HG03175 (cell line): ENCODE measurements at regions not wholly inside any gene's neighbourhood (a gene's known extent, or its start where the extent isn't known, plus 50 kb on each side); places are given as distances from the start of the nearest gene placed in this dataset.
"Not testable (repeated sequence)": the region's sequence is repeated elsewhere in the genome, so short reads cannot be mapped to it uniquely, and the experiment has no call there.

ENCODE experiments used
- ATAC-seq: cut with Tn5 transposase; IDR thresholded peaks from one replicate; pipeline ENCODE4 v1.9.1; 2021; ENCODE audit warnings: mild to moderate bottlenecking, moderate library complexity; ENCODE audit not compliant: unreplicated experiment

DNA sequence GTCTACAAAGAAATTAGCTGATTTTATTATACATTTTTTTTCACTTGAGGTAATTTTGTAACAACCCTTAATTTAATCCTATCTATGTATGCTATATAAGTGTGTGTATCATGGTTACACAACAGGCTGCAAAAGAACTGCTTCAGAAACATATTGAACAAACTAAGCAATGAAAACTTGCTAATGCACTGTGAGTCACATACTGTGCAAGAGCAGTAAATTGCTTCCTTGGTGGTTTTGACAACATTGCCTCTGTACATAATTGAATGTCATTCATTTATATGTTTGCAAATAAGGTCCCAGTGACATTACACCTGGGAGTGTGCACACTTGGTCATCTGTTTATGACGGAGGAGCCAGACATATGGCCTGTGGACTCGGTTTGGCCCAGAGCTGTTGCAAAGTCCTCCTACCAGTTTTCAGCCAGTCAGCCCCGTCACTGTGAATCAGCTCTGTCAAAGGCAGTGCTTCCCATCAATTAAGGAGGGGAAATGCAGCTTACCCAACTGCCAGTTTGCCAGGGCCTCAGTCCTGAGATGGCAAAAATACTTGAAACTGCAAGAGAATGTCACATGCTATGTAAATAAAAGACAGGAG is 835.0 kb downstream of the TTLL7 start:
- ATAC-seq = not testable (repeated sequence)

GRCh38 chr1:83158924-83159323 is 840.0 kb downstream of the TTLL7 start:
- ATAC-seq = not testable (repeated sequence)

DNA sequence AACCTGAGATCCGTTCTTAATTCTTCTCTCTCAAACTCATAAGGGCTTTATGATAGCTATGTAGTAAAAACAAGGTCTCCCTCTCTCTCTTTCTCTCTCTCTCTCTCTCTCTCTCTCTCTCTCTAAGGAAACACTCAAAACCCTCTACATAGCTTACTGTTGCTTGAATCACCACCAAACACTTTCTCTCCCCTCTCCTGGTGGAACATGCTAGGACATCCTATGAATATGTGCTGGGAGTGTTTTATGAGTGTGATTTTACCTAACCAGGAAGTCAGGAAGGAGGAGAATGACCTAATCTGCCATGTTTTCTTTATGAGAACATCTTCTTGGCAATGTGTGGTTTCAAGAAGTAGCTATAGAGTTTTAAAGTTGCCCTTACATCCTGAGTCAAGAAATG is 844.6 kb downstream of the TTLL7 start:
- ATAC-seq = not testable (repeated sequence)

DNA sequence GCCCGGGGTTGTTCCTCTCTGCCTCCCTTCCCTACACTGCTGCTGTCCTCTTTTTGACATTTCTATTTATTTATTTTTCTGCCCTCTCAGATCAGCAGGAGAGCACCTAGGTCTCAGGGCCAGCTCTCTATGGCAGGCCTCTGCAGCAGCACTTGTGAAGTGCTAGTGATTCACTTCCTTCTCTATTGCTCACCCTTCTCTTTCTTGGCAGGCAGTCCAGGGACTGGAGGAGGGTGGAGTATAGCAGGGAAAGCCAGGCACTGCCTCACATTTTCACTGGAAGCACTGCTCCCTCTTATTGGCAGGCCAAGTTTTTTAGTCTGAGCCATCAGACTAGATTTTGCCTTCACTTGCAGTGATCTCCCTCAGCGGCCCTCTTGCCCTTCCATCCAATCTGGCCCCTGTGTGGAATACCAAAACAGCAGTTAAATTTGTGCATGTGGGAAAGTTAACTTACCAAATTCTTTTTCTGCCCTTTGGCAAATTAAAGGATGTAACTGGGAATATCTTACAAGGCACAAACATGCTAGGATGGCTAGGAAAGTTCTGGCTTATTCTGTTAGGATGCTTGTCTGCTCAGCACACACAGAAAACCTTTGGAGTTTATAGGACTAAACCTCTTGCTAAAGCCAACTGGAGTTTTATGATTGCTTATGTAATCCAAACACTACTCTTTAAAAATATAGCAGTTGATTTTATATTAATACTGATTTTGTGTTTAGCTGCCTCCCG is 847.6 kb downstream of the TTLL7 start:
- not testable (repeated sequence) for ATAC-seq

- ATAC-seq = not testable (repeated sequence)
Measured at GRCh38 chr1:83150479-83150878, 848.5 kb downstream of the TTLL7 start.

GRCh38 chr1:83145820-83146219 is 853.1 kb downstream of the TTLL7 start:
- not testable (repeated sequence) for ATAC-seq

DNA sequence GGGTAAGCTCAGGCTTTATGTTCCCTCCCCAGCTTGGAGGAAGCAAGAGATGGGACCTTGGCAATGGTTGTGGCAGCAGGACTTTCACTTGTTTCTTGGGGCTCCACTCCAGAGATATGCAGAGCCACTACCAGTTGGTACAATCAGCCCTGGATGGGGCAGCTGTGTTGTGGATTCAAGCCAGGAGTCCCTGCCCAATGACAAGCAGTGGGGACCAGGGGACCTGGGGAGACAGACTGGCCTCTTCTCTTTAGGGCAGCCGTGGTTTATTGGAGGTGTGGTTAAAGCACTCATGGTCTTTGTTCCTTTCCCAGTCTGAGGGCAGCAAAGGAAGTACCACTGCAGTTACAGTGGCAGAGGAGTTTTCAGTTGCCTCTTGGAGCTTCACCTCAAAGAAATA is 856.1 kb downstream of the TTLL7 start:
- ATAC-seq = not testable (repeated sequence)

- ATAC-seq = not testable (repeated sequence)
Measured at GRCh38 chr1:83135524-83136157, 863.3 kb downstream of the TTLL7 start.

- not testable (repeated sequence) for ATAC-seq
Measured at GRCh38 chr1:83134322-83135014, 864.5 kb downstream of the TTLL7 start.

GRCh38 chr1:83131692-83131955 is 867.3 kb downstream of the TTLL7 start:
- ATAC-seq = no peak

DNA sequence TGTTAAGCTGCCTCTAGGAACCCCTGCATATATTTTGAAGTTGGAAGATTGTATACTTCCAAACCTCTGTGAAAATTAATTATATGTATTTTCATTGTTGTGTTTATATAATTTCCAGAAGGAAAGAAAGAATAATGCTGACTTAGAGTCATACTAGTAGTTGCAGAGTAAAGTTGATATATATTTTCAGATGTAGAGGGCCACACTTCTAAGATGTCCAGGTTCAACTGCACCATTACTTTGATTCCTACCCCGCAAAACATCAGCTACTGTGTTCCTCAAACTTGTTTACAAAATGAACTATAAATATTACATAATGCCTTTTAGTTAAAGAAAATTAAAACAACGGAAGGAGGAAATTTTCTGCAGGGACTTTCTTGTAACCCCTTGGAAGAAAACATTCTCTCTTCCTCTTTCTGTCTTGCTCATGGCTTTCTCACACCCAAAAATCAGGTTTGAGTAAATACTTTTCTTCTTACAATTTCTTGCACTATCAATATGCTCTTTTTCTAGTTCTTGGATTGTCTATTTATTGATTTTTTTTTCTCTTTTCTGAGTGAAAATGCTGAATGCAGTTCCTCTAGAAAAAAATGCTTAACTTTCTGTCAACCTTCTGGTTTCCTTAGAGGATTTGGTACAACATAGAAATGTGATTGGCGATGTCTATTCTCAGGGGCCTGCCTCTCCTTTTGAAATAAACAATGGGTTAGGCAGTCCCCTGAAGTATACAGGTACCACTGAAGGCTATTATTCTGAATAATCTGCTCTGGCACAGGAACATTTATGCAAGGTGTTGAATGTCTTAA is 867.8 kb downstream of the TTLL7 start:
- no peak for ATAC-seq

- no peak for ATAC-seq
Measured at GRCh38 chr1:83129107-83129506, 869.8 kb downstream of the TTLL7 start.

DNA sequence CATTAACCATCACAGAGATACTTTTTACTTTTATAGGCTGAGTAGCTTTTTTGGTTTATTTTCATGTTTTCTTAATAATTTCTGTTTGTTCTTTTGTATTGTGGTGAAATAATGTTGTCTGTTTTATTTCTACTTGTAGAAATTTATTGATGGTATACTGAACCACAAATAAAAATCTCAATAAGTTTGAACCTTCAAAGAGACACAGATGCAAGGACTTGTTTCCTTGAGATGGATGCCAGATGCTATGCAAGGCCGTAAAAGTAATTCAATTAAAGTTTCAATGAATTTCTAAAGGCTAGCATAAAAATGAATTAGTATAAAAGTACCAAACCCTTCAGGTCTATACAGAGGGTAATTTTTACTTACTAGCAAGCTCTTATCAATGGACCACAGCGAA is 873.5 kb downstream of the TTLL7 start:
- ATAC-seq = no peak

- ATAC-seq = no peak
Measured at GRCh38 chr1:83123019-83123418, 875.9 kb downstream of the TTLL7 start.

GRCh38 chr1:83118472-83118871 is 880.5 kb downstream of the TTLL7 start:
- no peak for ATAC-seq

DNA sequence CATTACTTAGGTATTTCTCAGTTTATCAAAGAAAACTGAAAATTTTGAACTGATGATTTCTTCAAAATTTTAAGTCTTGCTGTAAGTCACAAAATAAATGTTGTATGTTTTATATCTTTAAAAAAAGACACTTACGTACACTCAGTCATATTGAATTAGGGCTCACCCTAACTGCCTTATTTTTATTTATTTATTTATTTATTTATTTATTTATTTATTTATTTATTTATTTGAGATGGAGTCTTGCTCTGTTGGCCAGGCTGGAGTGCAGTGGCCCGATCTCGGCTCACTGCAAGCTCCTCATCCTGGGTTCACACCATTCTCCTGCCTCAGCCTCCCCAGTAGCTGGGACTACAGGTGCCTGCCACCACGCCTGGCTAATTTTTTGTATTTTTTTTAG is 881.9 kb downstream of the TTLL7 start:
- ATAC-seq = not testable (repeated sequence)

- no peak for ATAC-seq
Measured at GRCh38 chr1:83115785-83116184, 883.1 kb downstream of the TTLL7 start.

- ATAC-seq = no peak
Measured at GRCh38 chr1:83114136-83114834, 884.6 kb downstream of the TTLL7 start.

- ATAC-seq = no peak
Measured at GRCh38 chr1:83113652-83114051, 885.3 kb downstream of the TTLL7 start.

GRCh38 chr1:83112248-83112885 is 886.6 kb downstream of the TTLL7 start:
- ATAC-seq = no peak
